ENCODE measurements at regions not wholly inside any gene's neighbourhood (a gene's known extent, or its start where the extent isn't known, plus 50 kb on each side); places are given as distances from the start of the nearest gene placed in this dataset.

DNA sequence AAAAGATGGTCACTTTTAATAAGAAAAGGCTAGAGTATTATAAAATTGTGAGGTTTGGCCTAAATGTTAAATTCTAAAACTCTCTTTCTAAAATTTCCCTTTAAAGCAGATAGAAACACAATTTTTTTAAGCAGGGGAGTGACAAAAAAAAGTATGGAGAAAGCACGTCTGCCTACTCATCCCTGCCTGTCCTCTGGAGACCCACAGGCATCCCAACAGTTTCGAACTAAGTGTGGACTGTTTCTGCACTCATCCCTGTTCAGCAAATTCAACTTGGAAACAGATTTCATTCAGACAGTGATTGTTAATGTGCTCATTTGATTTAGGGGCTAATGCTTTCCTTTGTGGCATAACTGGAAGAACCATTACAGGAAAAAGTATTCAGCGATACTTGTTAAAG, 192.6 kb upstream of the CXCL12 start:
- Histone ChIP-seq H3K4me1 (ENCODE audit: control insufficient read depth in 1 of 2, insufficient read depth in 2 of 2, low read length in 2 of 2) (no peaks in the 10 kb centered on the region), H4K20me1 (ENCODE audit: insufficient read depth) (no peaks in the 10 kb centered on the region), H3K27me3 (ENCODE audit: insufficient read depth, low read length) (peaks cover 3% of the 10 kb centered on the region; the same call in 1 of the 2 replicates), H3K4me2 (ENCODE audit: low read length) (no peak overlapping the region), H3K4me3 (replicated peaks in 1 of 2; ENCODE audit: low read depth in 1 of 2, low read length in 2 of 2) (no peak overlapping the region), H2AFZ (ENCODE audit: low read depth, low read length, poor library complexity, severe bottlenecking) (no peak overlapping the region), H3K9me3 (ENCODE audit: control insufficient read depth in 1 of 2, insufficient read depth in 1 of 2, low read depth in 1 of 2, low read length in 2 of 2) (no peaks in the 10 kb centered on the region), H3K79me2 (ENCODE audit: insufficient read depth, low read length) (no peaks in the 10 kb centered on the region), H3K9ac (ENCODE audit: low read length) (no peak overlapping the region), H3K27ac (ENCODE audit: low read depth, low read length) (no peak overlapping the region), H3K36me3 (ENCODE audit: control insufficient read depth in 1 of 2, insufficient read depth in 2 of 2, low read length in 2 of 2) (no peaks in the 10 kb centered on the region), H3K9me2 (ENCODE audit: insufficient read depth) (no peaks in the 10 kb centered on the region)
- CTCF ChIA-PET, result no interaction called here
- RAD21 ChIA-PET (ENCODE audit: low non-redundant PET in 1 of 2, low total read pairs in 2 of 2, uncharacterized antibody in 2 of 2, unreplicated experiment in 2 of 2), result no interaction called here
- BruUV-seq (replicated peaks), result no TSS peak
- POLR2A ChIA-PET, result no interaction called here
- DNase-seq (ENCODE audit: low read depth, low spot score), result no peak
- TF ChIP-seq POLR2A (IDR thresholded peaks at IDR 0.05; ENCODE audit: borderline replicate concordance, extremely low read depth, insufficient read depth, insufficient read length), result no peak
- TF ChIP-seq POLR2AphosphoS5 (IDR thresholded peaks at IDR 0.05; ENCODE audit: low read depth, low read length), result no peak
- TF ChIP-seq, protein P1, sequence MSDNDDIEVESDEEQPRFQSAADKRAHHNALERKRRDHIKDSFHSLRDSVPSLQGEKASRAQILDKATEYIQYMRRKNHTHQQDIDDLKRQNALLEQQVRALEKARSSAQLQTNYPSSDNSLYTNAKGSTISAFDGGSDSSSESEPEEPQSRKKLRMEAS (IDR thresholded peaks at IDR 0.05), result no peak
- no peak for TF ChIP-seq TCF7L2 (IDR thresholded peaks at IDR 0.05; ENCODE audit: borderline replicate concordance, extremely low read depth, insufficient read depth, insufficient read length)
- TF ChIP-seq YY1 (IDR thresholded peaks at IDR 0.05; ENCODE audit: extremely low read depth, insufficient replicate concordance, low read depth, low read length), result no peak
- TF ChIP-seq EGR1 (IDR thresholded peaks at IDR 0.05; ENCODE audit: low read depth), result no peak
- intact Hi-C loops (cut with micrococcal nuclease), result no loop called here
- ATAC-seq, result no peak

- Histone ChIP-seq H3K36me3 (ENCODE audit: control insufficient read depth in 1 of 2, insufficient read depth in 2 of 2, low read length in 2 of 2) (no peaks in the 10 kb centered on the region), H4K20me1 (ENCODE audit: insufficient read depth) (no peaks in the 10 kb centered on the region), H3K4me2 (ENCODE audit: low read length) (no peak overlapping the region), H3K4me3 (replicated peaks in 1 of 2; ENCODE audit: low read depth in 1 of 2, low read length in 2 of 2) (no peak overlapping the region), H3K27ac (ENCODE audit: low read depth, low read length) (no peak overlapping the region), H3K9me2 (ENCODE audit: insufficient read depth) (no peaks in the 10 kb centered on the region), H3K27me3 (ENCODE audit: insufficient read depth, low read length) (0 out of 2 replicates have a peak, but pooled peaks cover 3% of the 10 kb centered on the region), H3K79me2 (ENCODE audit: insufficient read depth, low read length) (no peaks in the 10 kb centered on the region), H2AFZ (ENCODE audit: low read depth, low read length, poor library complexity, severe bottlenecking) (no peak overlapping the region), H3K4me1 (ENCODE audit: control insufficient read depth in 1 of 2, insufficient read depth in 2 of 2, low read length in 2 of 2) (no peaks in the 10 kb centered on the region), H3K9ac (ENCODE audit: low read length) (no peak overlapping the region), H3K9me3 (ENCODE audit: control insufficient read depth in 1 of 2, insufficient read depth in 1 of 2, low read depth in 1 of 2, low read length in 2 of 2) (no peaks in the 10 kb centered on the region)
- ATAC-seq, result no peak
- intact Hi-C loops (cut with micrococcal nuclease), result no loop called here
- no TSS peak for BruUV-seq (replicated peaks)
- no peak for DNase-seq (ENCODE audit: low read depth, low spot score)
- ChIA-PET POLR2A (no interaction called here), CTCF (no interaction called here), RAD21 (ENCODE audit: low non-redundant PET in 1 of 2, low total read pairs in 2 of 2, uncharacterized antibody in 2 of 2, unreplicated experiment in 2 of 2) (no interaction called here)
- TF ChIP-seq EZH2 (IDR thresholded peaks at IDR 0.05) (no peak), POLR2A (IDR thresholded peaks at IDR 0.05; ENCODE audit: borderline replicate concordance, extremely low read depth, insufficient read depth, insufficient read length) (no peak), CBX3 (IDR thresholded peaks at IDR 0.05; ENCODE audit: low read depth) (no peak), TCF7L2 (IDR thresholded peaks at IDR 0.05; ENCODE audit: borderline replicate concordance, extremely low read depth, insufficient read depth, insufficient read length) (no peak), EZH2phosphoT487 (IDR thresholded peaks at IDR 0.05; ENCODE audit: borderline replicate concordance) (no peak), YY1 (IDR thresholded peaks at IDR 0.05; ENCODE audit: extremely low read depth, insufficient replicate concordance, low read depth, low read length) (no peak), CEBPB (IDR thresholded peaks at IDR 0.05; ENCODE audit: low read depth) (no peak), ELF1 (IDR thresholded peaks at IDR 0.05; ENCODE audit: borderline replicate concordance, low read depth) (no peak), CTCF (IDR thresholded peaks at IDR 0.05 in 2 of 3, conservative IDR thresholded peaks at IDR 0.05 in 1 of 3; ENCODE audit: borderline replicate concordance in 1 of 3, insufficient read depth in 1 of 3, low read depth in 2 of 3, low read length in 2 of 3) (no peak)
- TF ChIP-seq, protein P2, sequence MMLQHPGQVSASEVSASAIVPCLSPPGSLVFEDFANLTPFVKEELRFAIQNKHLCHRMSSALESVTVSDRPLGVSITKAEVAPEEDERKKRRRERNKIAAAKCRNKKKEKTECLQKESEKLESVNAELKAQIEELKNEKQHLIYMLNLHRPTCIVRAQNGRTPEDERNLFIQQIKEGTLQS (IDR thresholded peaks at IDR 0.05), result no peak
- TF ChIP-seq, protein P1 (IDR thresholded peaks at IDR 0.05), result no peak
Measured at GRCh38 chr10:44578271-44578670, 193.4 kb upstream of the CXCL12 start.

All from HCT116 (cell line).